DMS153 treated with DMSO at 0.1 percent for 48 hours (cell line): ENCODE measurements at regions not wholly inside any gene's neighbourhood (a gene's known extent, or its start where the extent isn't known, plus 50 kb on each side); places are given as distances from the start of the nearest gene placed in this dataset.

Source experiments
- DNase-seq: peaks from one replicate; lab custom pipeline; 2025; ENCODE audit not compliant: unreplicated experiment; lab: John Stamatoyannopoulos, UW

- DNase-seq: no peak
Observed at GRCh38 chr14:34246206-34246605, 215.8 kb downstream of the SPTSSA start.

GRCh38 chr14:34243401-34243800, 218.6 kb downstream of the SPTSSA start:
- no peak for DNase-seq

GRCh38 chr14:34243001-34243400, 219.0 kb downstream of the SPTSSA start:
- DNase-seq: no peak

GRCh38 chr14:34241185-34241711, 220.8 kb downstream of the SPTSSA start:
- DNase-seq: no peak

- no peak for DNase-seq
Observed at GRCh38 chr14:34238610-34239009, 223.4 kb downstream of the SPTSSA start.

GRCh38 chr14:34237677-34238076, 224.4 kb downstream of the SPTSSA start:
- DNase-seq: no peak

- peak; percentile 18 for DNase-seq
Observed at GRCh38 chr14:34237081-34237480, 225.0 kb downstream of the SPTSSA start.

GRCh38 chr14:34235643-34236300, 226.3 kb downstream of the SPTSSA start:
- DNase-seq: no peak

GRCh38 chr14:34234258-34234657, 227.8 kb downstream of the SPTSSA start:
- no peak for DNase-seq

- no peak for DNase-seq
Observed at GRCh38 chr14:34233619-34234018, 228.4 kb downstream of the SPTSSA start.

GRCh38 chr14:34232790-34233189, 229.2 kb downstream of the SPTSSA start:
- DNase-seq: no peak

- DNase-seq: no peak
Observed at GRCh38 chr14:34231626-34232025, 230.4 kb downstream of the SPTSSA start.

GRCh38 chr14:34229140-34229539, 232.9 kb downstream of the SPTSSA start:
- DNase-seq: no peak

- no peak for DNase-seq
Observed at GRCh38 chr14:34228650-34228976, 233.4 kb downstream of the SPTSSA start.

GRCh38 chr14:34227834-34228649, 234.0 kb downstream of the SPTSSA start:
- peak; percentile 42 for DNase-seq

- no peak for DNase-seq
Observed at GRCh38 chr14:34224221-34224620, 237.8 kb downstream of the SPTSSA start.

GRCh38 chr14:34223373-34224148, 238.5 kb downstream of the SPTSSA start:
- no peak for DNase-seq

GRCh38 chr14:34222867-34223266, 239.2 kb downstream of the SPTSSA start:
- DNase-seq: peak; percentile 34

GRCh38 chr14:34222122-34222521, 239.9 kb downstream of the SPTSSA start:
- no peak for DNase-seq

GRCh38 chr14:34220921-34221320, 241.1 kb downstream of the SPTSSA start:
- DNase-seq: no peak

GRCh38 chr14:34220378-34220706, 241.7 kb downstream of the SPTSSA start:
- no peak for DNase-seq
